GM10266 (cell line): ENCODE measurements at regions not wholly inside any gene's neighbourhood (a gene's known extent, or its start where the extent isn't known, plus 50 kb on each side); places are given as distances from the start of the nearest gene placed in this dataset.

ENCODE experiments used
- DNase-seq: peaks from one replicate; pipeline ENCODE4 v3.0.0; 2012; ENCODE audit errors: extremely low spot score
- TF ChIP-seq, protein P1 (sequence below): IDR thresholded peaks from 2 replicates; pipeline ENCODE4 v1.5.1; 2012; ENCODE audit warnings: mild to moderate bottlenecking, low read depth; ENCODE audit not compliant: control insufficient read depth, insufficient read depth; ENCODE audit errors: missing control alignments

DNA sequence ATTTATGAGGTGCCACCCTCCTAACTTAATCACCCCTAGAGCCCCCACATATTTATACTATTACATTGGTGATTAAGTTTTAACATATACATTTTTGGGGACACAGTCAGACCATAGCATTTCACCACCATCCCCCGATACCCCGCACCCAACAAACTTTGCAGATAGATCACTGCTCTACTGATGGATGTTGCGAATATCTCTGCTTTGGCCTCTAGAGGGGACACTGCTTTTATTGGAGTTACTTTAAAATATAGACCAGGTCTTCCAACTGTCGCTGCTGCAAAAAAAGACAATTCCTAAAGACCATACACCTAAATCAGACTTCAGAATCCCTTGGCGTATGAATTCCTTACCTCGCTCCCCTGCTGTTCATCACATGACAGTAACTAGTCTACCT, 115.8 kb upstream of the FSHR start:
- TF ChIP-seq, protein P1, sequence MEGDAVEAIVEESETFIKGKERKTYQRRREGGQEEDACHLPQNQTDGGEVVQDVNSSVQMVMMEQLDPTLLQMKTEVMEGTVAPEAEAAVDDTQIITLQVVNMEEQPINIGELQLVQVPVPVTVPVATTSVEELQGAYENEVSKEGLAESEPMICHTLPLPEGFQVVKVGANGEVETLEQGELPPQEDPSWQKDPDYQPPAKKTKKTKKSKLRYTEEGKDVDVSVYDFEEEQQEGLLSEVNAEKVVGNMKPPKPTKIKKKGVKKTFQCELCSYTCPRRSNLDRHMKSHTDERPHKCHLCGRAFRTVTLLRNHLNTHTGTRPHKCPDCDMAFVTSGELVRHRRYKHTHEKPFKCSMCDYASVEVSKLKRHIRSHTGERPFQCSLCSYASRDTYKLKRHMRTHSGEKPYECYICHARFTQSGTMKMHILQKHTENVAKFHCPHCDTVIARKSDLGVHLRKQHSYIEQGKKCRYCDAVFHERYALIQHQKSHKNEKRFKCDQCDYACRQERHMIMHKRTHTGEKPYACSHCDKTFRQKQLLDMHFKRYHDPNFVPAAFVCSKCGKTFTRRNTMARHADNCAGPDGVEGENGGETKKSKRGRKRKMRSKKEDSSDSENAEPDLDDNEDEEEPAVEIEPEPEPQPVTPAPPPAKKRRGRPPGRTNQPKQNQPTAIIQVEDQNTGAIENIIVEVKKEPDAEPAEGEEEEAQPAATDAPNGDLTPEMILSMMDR = no peak
- DNase-seq = no peak

DNA sequence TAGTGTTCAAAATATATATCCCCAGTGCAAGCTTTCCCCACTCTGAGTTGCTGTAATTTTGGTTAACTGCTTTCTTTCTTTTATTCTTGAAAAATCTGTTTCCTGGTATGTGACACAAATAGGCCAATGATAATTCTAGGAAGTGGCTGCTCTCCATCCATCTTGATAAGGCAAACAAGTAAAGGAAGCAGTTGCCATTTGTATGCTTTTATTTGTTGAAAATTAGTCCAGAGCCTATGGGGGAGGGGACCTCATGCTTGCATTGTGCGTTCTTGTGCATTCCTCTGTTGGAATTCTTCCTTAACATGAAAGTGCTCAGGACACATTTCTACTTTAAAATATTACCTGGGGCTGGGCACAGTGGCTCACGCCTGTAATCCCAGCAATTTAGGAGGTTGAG, 111.2 kb upstream of the FSHR start:
- DNase-seq = no peak
- TF ChIP-seq, protein P1 = no peak

DNA sequence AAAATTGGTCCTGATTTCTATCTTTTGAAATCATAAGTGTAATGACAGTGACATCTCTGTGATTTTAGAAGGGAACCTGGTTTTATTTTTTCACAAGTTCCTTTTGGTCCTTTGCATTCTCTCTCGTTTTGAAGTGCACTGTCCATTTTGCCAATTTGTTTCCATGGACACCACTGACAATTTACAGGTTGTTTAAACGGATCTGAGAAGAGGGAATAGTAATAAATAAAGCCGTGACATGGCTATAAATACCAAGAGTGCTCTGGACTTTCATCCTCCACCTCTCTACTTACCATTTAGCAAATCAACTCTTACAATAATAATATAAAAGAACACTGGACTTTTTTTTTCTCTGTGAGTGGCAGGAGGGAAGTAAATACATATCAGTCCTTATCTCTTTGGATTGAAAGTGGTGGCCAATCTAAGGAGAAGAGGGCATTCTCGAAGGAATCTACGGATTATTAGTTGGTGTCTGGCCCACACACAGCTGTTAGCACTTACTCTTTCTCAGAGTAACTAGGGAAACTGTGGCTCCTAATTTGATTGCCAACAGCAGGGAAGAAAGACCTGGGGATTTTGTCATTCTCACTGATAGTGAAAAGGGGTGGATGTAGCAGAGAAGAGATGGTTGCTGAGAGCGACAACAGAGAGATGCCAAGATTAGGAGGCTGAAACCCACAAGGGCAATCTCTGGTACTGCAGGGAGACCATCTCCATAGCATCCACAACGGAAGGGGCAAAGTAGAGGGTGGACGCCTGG, 108.7 kb upstream of the FSHR start:
- DNase-seq = no peak
- TF ChIP-seq, protein P1 = no peak

DNA sequence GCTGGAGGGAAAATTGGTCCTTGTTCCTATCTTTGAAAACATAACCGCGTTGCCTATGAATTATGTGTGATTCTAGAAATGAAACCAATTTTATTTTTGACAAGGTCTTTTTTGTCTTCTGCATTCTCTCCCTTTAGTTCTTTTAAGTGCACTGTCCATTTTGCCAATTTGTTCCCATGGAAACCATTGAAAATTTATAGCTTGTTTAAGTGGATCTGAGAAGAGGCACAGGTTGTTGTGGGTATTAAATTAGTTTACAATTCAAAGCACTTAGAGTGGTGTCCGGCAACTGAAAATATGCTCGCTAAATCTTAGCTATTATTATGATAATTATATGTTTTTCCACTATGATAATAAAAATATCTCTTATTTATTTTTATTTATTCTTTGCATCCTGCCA, 107.5 kb upstream of the FSHR start:
- no peak for DNase-seq

DNA sequence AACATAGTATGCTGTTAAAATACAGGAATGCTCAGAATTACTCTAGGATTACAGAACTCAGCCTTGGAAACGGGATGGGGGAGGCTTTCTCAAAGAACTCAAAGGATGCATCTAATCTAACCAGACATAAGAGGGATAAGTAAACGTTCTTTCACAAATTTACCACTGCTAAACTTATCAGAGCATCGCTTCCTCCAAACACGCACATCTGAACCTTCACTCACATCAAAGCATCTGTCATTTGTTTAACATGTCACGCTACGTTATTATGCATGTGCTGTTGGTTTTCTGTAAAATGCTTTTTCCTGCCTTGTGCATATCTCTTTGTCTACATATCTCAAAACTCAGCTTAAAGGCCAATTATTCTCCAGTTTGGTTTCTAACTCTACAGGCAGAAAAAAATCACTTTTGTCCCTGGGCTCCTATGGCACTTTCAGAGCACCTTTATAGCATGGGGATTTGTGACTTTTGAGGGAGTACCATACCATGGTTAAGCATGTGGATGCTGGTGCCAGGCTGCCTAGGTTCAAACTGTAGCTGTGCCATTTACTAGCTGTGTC, 106.7 kb upstream of the FSHR start:
- DNase-seq = no peak
- TF ChIP-seq, protein P1 = no peak

More for the DNA sequence above, 107.5 kb upstream of the FSHR start:
- TF ChIP-seq, protein P1 = no peak

DNA sequence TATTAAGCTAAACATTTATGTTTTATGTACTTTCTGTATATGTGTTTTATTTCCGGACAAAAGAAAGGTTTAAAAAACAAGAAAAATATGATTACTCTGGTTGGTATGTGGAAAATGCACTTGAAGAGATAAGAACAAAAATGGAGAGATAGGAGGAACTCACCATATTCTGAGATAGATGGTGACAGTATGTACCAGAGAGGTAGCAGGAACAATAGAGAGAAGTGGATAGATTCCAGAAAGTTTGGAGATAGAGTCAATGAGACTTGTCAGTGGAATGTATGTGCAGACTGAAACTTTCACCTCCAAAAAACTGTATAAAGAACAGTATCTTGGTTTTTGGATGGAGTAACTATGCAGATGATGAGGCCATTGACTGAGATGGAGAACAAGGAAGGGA, 105.6 kb upstream of the FSHR start:
- TF ChIP-seq, protein P1 = no peak
- no peak for DNase-seq

DNA sequence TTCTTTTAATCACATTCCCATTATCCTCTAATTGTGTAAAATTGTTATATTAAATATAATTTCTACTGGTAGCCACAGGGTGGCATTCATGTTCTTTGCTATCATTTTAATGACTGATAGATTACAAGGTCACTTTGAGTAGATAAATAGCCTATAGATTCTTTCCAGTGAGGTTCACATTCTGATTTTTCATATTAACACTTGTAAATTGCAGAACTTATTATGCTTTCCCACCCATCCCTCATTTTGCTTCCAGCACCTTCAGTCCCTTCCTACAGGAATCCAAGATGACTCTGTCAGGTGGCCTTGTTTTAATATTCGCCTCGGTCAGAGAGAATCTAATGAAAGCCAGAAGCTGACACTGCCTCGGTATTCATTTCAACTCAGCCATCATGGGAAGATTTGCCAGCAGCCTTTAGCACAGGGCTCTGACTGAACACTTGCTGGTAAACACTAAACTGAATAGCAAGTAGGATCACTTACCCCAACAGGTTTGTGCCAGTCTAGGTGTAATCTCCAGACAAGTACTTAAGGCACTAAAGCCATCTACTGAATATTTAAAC, 101.2 kb upstream of the FSHR start:
- DNase-seq = no peak
- TF ChIP-seq, protein P1 = no peak
